AG09309 (cell line): ENCODE measurements at regions not wholly inside any gene's neighbourhood (a gene's known extent, or its start where the extent isn't known, plus 50 kb on each side); places are given as distances from the start of the nearest gene placed in this dataset.
"Not testable (repeated sequence)": the region's sequence is repeated elsewhere in the genome, so short reads cannot be mapped to it uniquely, and the experiment has no call there.

Source experiments
- DNase-seq: peaks from one replicate; pipeline ENCODE4 v3.0.0-alpha.2; 2010; ENCODE audit warnings: low read depth
- H3K4me3 ChIP-seq: 2 replicates; pipeline ENCODE4 v1.5.1; 2011; ENCODE audit warnings: mild to moderate bottlenecking, low read depth, low read length, moderate library complexity; ENCODE audit not compliant: control insufficient read depth
- TF ChIP-seq, protein P1 (sequence below): IDR thresholded peaks from 2 replicates; pipeline ENCODE4 v1.5.1; 2011; ENCODE audit warnings: mild to moderate bottlenecking, low read depth, low read length, inconsistent platforms; ENCODE audit not compliant: insufficient read depth, control insufficient read depth; ENCODE audit errors: missing control alignments

DNA sequence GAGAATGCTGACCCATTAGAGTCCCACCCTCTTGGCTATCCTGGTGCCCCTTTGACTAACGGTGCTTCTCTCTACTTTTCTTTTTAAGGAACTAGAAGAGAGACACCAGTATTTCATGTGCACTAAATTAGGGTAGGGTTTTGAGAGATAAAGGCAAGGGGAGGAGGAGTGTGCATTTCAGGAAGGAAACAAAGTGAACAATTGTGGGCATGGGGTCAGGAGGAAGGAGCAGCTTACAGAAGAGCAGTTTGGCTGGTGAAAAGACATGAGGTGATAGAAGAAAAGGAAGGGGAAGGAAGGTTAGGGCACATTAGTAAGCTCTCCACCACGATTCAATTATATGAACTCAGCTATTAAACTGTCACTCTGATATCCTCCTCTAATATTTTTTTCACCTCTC, 105.8 kb upstream of the CTAGE1 start:
- TF ChIP-seq, protein P1, sequence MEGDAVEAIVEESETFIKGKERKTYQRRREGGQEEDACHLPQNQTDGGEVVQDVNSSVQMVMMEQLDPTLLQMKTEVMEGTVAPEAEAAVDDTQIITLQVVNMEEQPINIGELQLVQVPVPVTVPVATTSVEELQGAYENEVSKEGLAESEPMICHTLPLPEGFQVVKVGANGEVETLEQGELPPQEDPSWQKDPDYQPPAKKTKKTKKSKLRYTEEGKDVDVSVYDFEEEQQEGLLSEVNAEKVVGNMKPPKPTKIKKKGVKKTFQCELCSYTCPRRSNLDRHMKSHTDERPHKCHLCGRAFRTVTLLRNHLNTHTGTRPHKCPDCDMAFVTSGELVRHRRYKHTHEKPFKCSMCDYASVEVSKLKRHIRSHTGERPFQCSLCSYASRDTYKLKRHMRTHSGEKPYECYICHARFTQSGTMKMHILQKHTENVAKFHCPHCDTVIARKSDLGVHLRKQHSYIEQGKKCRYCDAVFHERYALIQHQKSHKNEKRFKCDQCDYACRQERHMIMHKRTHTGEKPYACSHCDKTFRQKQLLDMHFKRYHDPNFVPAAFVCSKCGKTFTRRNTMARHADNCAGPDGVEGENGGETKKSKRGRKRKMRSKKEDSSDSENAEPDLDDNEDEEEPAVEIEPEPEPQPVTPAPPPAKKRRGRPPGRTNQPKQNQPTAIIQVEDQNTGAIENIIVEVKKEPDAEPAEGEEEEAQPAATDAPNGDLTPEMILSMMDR = no peak
- no peak overlapping the region for H3K4me3 ChIP-seq
- no peak for DNase-seq

DNA sequence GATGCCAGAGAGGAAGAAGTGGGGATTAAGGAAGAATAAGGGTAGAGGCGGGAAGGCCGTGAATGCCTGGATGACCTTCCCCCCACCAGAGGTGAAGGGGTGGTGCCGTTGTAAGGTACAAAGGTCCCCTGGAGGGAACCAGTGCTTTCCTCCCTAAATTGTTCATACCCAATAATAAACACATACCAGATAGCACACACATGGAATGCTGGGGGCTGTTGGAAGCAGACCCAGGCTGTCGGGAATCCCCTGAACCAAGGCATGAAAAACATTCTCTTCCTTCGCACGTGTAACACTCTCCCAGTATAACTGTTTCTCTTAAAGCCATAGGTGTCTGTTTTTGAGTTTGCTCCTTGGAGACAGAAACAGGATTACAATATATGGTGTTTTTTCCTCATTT, 107.1 kb upstream of the CTAGE1 start:
- TF ChIP-seq, protein P1 = no peak
- no peak for DNase-seq
- H3K4me3 ChIP-seq = no peak overlapping the region

DNA sequence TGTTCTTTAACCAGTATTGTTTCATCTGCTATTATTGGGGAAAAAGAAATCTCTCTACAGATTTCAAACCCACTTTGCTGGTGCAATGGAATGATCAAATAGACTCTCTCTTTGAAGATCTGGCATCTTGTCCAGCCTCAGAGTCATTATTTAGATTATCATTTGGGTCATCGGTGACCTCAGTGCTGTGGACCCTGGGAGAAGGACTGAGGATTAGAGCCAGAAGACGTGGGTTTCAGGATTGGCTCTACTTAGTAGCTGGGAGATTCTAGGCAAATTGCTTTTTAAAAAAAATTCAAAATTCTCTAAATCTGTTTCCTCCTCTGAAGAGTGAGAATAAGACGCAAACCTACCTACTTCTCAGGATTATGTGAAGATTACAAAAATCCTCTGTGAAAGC, 107.6 kb upstream of the CTAGE1 start:
- TF ChIP-seq, protein P1 = no peak
- no peak for DNase-seq
- H3K4me3 ChIP-seq = no peak overlapping the region

DNA sequence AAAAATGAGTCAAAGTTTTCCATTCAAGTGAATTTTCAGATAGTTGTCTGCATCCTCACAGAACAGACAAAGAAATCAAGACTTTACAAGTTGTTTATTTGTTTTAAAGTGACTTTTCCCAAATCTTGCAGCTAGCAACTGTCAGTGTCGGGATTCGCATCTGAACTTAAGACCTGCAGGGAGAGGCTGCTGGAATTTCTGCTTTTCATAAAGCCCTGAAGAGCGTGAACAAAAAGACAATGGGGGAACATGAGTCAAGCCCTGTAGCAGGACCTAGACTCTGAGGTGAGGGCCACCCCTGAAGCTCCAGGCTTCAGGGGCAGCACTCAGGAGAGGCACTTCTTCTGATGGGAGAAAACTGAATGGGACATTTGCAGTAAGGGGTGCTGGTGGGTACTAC, 108.2 kb upstream of the CTAGE1 start:
- no peak overlapping the region for H3K4me3 ChIP-seq
- DNase-seq = no peak
- TF ChIP-seq, protein P1 = no peak

DNA sequence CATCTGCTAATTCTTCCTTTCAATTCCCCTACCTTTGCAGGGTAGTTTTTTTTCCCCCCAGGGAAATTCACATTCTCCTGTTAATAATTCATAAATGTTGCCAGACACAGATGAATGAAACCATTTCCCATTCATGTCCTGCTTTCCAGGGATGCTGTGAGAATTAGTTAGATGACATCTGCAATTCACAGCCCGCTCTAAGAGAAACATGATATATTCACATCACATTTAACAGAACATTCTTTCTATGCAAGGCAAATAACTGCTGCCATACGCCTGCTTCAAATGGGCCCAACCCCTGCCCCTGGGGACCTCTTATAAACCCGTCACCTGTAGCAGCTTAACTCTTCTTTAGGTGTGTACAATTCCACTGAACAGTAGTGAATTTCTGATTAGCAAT, 110.6 kb upstream of the CTAGE1 start:
- TF ChIP-seq, protein P1 = no peak
- no peak for DNase-seq
- H3K4me3 ChIP-seq = no peak overlapping the region

DNA sequence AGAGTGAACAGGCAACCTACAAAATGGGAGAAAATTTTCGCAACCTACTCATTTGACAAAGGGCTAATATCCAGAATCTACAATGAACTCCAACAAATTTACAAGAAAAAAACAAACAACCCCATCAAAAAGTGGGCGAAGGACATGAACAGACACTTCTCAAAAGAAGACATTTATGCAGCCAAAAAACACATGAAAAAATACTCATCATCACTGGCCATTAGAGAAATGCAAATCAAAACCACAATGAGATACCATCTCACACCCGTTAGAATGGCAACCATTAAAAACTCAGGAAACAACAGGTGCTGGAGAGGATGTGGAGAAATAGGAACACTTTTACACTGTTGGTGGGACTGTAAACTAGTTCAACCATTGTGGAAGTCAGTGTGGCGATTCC, 117.0 kb upstream of the CTAGE1 start:
- not testable (repeated sequence) for DNase-seq, H3K4me3 ChIP-seq

DNA sequence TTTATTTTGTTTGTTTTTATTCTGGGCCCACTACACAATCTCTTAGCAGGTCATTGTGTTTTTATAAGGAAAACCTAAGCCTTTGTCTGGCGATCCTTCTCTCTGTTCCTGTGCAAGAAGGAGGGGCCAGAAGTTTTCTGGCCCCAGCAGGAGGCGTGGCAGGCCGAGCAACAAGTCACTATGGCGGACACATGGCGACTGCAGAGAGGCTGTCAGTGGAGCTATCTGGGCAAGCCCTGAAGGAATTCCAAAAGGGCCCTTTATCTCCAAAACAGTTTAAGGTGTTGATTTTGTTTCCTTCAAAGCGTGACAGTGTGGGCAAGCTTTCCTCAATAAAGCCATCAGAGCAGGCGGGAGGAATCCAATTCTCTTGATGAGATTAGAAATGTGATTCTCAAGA, 118.8 kb upstream of the CTAGE1 start:
- DNase-seq = no peak
- TF ChIP-seq, protein P1 = no peak
- no peak overlapping the region for H3K4me3 ChIP-seq
